Psoas muscle (tissue), 7 donors: ENCODE measurements at regions not wholly inside any gene's neighbourhood (a gene's known extent, or its start where the extent isn't known, plus 50 kb on each side); places are given as distances from the start of the nearest gene placed in this dataset.

ENCODE experiments used
- ATAC-seq, 4 donors: fragments of 200-7000 bp; cut with Tn5 transposase; one replicate each; pipeline ENCODE4 v1.9.1; 2020; ENCODE audit warnings: moderate library complexity in 3 of 4, mild to moderate bottlenecking in 2 of 4
- DNase-seq, 2 donors: peaks; one replicate each; pipeline ENCODE4 v3.0.0-alpha.2; 2020
- H3K27ac ChIP-seq: fragments of 200-600 bp; one replicate; pipeline ENCODE4 v1.8.0; 2022
- H3K27me3 ChIP-seq, 3 donors: fragments of 200-600 bp in 1 of 3; one replicate each; pipeline versions ENCODE4 v1.6.1 to v1.8.0; 2013 to 2022; ENCODE audit warnings: low read length in 2 of 3, mild to moderate bottlenecking in 2 of 3, moderate library complexity in 1 of 3; ENCODE audit not compliant: insufficient read depth in 3 of 3
- H3K36me3 ChIP-seq, 2 donors: fragments of 200-600 bp in 1 of 2; one replicate each; pipeline versions ENCODE4 v1.6.1 to v1.8.0; 2013 to 2022; ENCODE audit warnings: low read depth in 1 of 2, mild to moderate bottlenecking in 1 of 2, moderate library complexity in 1 of 2; ENCODE audit not compliant: insufficient read depth in 1 of 2
- H3K4me1 ChIP-seq: fragments of 200-600 bp; one replicate; pipeline ENCODE4 v1.8.0; 2022
- H3K4me3 ChIP-seq: fragments of 200-600 bp; one replicate; pipeline ENCODE4 v1.8.0; 2022; ENCODE audit warnings: mild to moderate bottlenecking
- H3K9me3 ChIP-seq: fragments of 200-600 bp; one replicate; pipeline ENCODE4 v1.8.0; 2022
- WGBS, 3 donors: extraction: QIAGEN DNeasy Blood & Tissue Kit; methylation state at CpG; one replicate each; pipeline versions ENCODE4 v1.1.6 to v1.1.7; 2013; 5-methylcytosine and 5-hydroxymethylcytosine counted together
- intact Hi-C, 2 donors: fragments of 100-400 bp; cut with DNase I; formaldehyde crosslinking; loops; one replicate each; pipeline versions ENCODE4 v1.11.0 to v1.14.2; 2022
- TF ChIP-seq, protein P1 (sequence below): fragments of 200-600 bp; IDR thresholded peaks from one replicate; pipeline ENCODE4 v1.8.0; 2022; ENCODE audit warnings: antibody characterized with exemption
- donor health status: healthy with polysubstance abuse.
- donor health status: DM: no; HTN: no; CAD: no; lungs with moderate emphysema.
- donor health status: Bipolar disorder and iron deficiency.
- donor health status: healthy.
- donor health status: DM: yes; HTN: yes; CAD: no.
- donor health status: DM: no; HTN: no; CAD: no.
- donor health status: DM: yes; HTN: yes; CAD: no.

GRCh38 chr18:39620551-39621168 is 2055.1 kb upstream of the CELF4 start:
- Histone ChIP-seq H3K4me3 (no peak overlapping the region), H3K9me3 (no peaks in the 10 kb centered on the region), H3K36me3 (no peaks in the 10 kb centered on the region), H3K27me3 (no peaks in the 10 kb centered on the region), H3K4me1 (no peaks in the 10 kb centered on the region), H3K27ac (no peak overlapping the region)
- ATAC-seq (no peak), DNase-seq (no peak)
- TF ChIP-seq, protein P1, sequence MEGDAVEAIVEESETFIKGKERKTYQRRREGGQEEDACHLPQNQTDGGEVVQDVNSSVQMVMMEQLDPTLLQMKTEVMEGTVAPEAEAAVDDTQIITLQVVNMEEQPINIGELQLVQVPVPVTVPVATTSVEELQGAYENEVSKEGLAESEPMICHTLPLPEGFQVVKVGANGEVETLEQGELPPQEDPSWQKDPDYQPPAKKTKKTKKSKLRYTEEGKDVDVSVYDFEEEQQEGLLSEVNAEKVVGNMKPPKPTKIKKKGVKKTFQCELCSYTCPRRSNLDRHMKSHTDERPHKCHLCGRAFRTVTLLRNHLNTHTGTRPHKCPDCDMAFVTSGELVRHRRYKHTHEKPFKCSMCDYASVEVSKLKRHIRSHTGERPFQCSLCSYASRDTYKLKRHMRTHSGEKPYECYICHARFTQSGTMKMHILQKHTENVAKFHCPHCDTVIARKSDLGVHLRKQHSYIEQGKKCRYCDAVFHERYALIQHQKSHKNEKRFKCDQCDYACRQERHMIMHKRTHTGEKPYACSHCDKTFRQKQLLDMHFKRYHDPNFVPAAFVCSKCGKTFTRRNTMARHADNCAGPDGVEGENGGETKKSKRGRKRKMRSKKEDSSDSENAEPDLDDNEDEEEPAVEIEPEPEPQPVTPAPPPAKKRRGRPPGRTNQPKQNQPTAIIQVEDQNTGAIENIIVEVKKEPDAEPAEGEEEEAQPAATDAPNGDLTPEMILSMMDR, result no peak
- WGBS, 3 donors, result 87 to 93% (median 90%) methylated on average over 2 of the region's 2 CpGs
- intact Hi-C loops, result no loop called here

- H3K27me3 ChIP-seq, result no peaks in the 10 kb centered on the region
- no peaks in the 10 kb centered on the region for H3K36me3 ChIP-seq
- TF ChIP-seq, protein P1, result no peak
- H3K9me3 ChIP-seq, result no peaks in the 10 kb centered on the region
- no peak for DNase-seq
- ATAC-seq, result no peak
- intact Hi-C loops, result no loop called here
- H3K4me1 ChIP-seq, result no peaks in the 10 kb centered on the region
- no peak overlapping the region for H3K4me3 ChIP-seq
- WGBS, 3 donors, result 98 to 99% (median 98%) methylated on average over 31 to 33 of the region's 33 CpGs
- no peak overlapping the region for H3K27ac ChIP-seq
Observed at GRCh38 chr18:39618265-39619003, 2052.8 kb upstream of the CELF4 start.

DNA sequence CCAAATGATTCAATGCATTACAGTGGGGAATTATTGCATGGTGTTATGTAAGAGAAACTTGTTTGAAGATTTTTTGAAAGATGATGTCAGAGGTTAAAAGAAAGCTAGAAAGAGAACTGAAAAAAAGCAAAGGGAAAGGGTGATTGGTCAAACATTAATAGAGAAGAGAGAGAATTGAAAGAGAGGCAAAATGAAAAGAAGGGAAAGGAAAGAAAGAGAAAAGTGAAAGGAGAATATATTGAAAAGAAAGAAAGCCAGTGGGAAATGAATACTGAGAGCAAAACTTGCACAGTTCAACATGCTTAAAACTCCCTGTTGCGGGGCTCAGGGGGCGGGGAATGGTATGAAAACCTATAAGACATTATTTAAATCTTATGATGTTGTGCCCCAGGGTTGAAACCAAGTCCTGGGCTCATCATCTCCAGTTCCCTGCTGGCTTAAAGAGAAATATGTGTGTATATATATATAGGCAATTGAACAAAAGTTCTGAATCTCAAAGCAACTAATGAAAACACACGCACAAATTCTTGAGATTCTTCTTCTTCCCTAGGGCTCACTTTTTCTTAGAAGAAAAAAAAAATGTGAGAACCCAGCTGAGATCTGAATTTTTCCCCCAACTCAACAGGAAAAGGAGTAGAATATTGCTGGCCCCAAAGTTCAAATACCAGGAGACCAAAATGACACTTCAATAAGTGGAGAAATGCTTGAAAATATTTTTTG is 2045.9 kb upstream of the CELF4 start:
- 62 to 65% (median 62%) methylated on average over 3 of the region's 3 CpGs for WGBS, 3 donors
- TF ChIP-seq, protein P1, result no peak
- no peak for ATAC-seq
- no peak overlapping the region for H3K4me3 ChIP-seq
- no peak for DNase-seq
- intact Hi-C loops, result no loop called here
- H3K36me3 ChIP-seq, result no peaks in the 10 kb centered on the region
- H3K27me3 ChIP-seq, result no peaks in the 10 kb centered on the region
- H3K9me3 ChIP-seq, result no peaks in the 10 kb centered on the region
- no peaks in the 10 kb centered on the region for H3K4me1 ChIP-seq
- no peak overlapping the region for H3K27ac ChIP-seq

- no peaks in the 10 kb centered on the region for H3K27me3 ChIP-seq
- no peak for DNase-seq
- ATAC-seq, result no peak
- no peaks in the 10 kb centered on the region for H3K36me3 ChIP-seq
- TF ChIP-seq, protein P1, result no peak
- no peak overlapping the region for H3K27ac ChIP-seq
- 53 to 76% (median 64%) methylated on average over 5 of the region's 5 CpGs for WGBS, 3 donors
- H3K4me3 ChIP-seq, result no peak overlapping the region
- no peaks in the 10 kb centered on the region for H3K9me3 ChIP-seq
- no peaks in the 10 kb centered on the region for H3K4me1 ChIP-seq
- intact Hi-C loops, result no loop called here
Observed at GRCh38 chr18:39607034-39607433, 2041.4 kb upstream of the CELF4 start.
